ENCODE measurements at regions not wholly inside any gene's neighbourhood (a gene's known extent, or its start where the extent isn't known, plus 50 kb on each side); places are given as distances from the start of the nearest gene placed in this dataset.

DNA sequence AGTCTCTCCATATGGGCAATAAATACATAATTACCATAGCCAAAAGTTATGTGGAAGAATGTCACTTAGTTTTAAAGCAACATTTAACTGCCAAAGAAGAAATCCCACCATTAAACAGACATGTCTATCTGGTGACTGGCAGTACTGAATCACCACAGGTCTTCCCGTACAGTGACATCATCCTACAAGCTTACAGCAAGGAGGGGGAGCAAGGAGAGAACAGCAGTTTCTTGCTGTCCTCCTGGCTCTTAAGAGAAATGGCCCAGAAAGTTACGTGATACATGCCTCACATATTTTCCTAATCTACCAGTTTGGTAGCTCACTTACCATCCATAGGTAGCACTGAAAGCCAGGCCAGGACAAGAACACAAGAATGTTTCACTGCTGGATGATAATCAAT lies 671.0 kb downstream of the DMRTA1 start (continued):
- TF ChIP-seq, protein P1, sequence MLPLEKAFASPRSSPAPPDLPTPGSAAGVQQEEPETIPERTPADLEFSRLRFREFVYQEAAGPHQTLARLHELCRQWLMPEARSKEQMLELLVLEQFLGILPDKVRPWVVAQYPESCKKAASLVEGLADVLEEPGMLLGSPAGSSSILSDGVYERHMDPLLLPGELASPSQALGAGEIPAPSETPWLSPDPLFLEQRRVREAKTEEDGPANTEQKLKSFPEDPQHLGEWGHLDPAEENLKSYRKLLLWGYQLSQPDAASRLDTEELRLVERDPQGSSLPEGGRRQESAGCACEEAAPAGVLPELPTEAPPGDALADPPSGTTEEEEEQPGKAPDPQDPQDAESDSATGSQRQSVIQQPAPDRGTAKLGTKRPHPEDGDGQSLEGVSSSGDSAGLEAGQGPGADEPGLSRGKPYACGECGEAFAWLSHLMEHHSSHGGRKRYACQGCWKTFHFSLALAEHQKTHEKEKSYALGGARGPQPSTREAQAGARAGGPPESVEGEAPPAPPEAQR (tag by site-specific recombination; IDR thresholded peaks at IDR 0.05) = no peak
- TF ChIP-seq ZNF146 (tag by site-specific recombination; IDR thresholded peaks at IDR 0.05) = no peak
- TF ChIP-seq ZNF623 (tag by site-specific recombination; IDR thresholded peaks at IDR 0.05) = no peak
- no peak for TF ChIP-seq SP7 (tag by site-specific recombination; IDR thresholded peaks at IDR 0.05)
- TF ChIP-seq ZNF621 (tag by site-specific recombination; IDR thresholded peaks at IDR 0.05) = no peak
- TF ChIP-seq ZNF777 (tag by site-specific recombination; IDR thresholded peaks at IDR 0.05; ENCODE audit: borderline replicate concordance) = no peak
- TF ChIP-seq ZNF660 (tag by site-specific recombination; IDR thresholded peaks at IDR 0.05) = no peak

DNA sequence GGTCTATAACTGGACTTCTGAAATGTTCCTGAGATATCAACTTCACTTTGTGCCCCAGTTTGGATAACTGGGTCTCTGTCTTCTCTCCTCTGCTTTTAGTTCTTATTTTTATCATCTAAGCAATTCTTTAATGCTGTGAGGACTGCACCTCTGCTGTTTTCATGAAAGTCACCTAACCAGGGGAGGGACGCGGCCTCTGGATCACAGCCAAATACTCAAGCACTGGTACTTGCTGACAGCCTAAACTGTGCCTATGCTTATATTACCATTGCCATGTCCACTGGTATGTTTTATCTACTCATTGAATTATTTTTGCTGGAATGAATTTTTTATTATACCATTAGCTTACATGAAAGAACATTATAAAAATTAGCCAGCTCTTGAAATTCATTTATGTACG lies 674.0 kb downstream of the DMRTA1 start:
- ChIA-PET CTCF (interaction anchor here (1.0 kb wide), 2 partner anchors 17 to 23 kb away, joined by 3 to 6 read pairs; no protein-coding TSS in a partner anchor), POLR2A (no interaction called here)
- no peaks in the 10 kb centered on the region for H3K9me3 ChIP-seq (ENCODE audit: control insufficient read depth, insufficient read depth, low read depth, low read length)
- H3K4me3 ChIP-seq (ENCODE audit: low read depth, low read length) = no peak overlapping the region
- H3K36me3 ChIP-seq (ENCODE audit: control insufficient read depth in 2 of 2, insufficient read depth in 1 of 2, low read length in 2 of 2) = no peaks in the 10 kb centered on the region
- no peaks in the 10 kb centered on the region for H3K4me1 ChIP-seq (ENCODE audit: control insufficient read depth, insufficient read depth, low read length)
- H3K27ac ChIP-seq (ENCODE audit: extremely low read depth, low read depth, low read length) = no peak overlapping the region
- TF ChIP-seq, protein P2, sequence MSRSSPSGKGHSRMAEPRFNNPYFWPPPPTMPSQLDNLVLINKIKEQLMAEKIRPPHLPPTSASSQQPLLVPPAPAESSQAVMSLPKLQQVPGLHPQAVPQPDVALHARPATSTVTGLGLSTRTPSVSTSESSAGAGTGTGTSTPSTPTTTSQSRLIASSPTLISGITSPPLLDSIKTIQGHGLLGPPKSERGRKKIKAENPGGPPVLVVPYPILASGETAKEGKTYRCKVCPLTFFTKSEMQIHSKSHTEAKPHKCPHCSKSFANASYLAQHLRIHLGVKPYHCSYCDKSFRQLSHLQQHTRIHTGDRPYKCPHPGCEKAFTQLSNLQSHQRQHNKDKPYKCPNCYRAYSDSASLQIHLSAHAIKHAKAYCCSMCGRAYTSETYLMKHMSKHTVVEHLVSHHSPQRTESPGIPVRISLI (tag by site-specific recombination; IDR thresholded peaks at IDR 0.05) = no peak
- TF ChIP-seq ZNF837 (tag by site-specific recombination; IDR thresholded peaks at IDR 0.05) (no peak), ZNF140 (tag by site-specific recombination; IDR thresholded peaks at IDR 0.05) (no peak), ZNF239 (tag by site-specific recombination; IDR thresholded peaks at IDR 0.05) (no peak)
- TF ChIP-seq, protein P3, sequence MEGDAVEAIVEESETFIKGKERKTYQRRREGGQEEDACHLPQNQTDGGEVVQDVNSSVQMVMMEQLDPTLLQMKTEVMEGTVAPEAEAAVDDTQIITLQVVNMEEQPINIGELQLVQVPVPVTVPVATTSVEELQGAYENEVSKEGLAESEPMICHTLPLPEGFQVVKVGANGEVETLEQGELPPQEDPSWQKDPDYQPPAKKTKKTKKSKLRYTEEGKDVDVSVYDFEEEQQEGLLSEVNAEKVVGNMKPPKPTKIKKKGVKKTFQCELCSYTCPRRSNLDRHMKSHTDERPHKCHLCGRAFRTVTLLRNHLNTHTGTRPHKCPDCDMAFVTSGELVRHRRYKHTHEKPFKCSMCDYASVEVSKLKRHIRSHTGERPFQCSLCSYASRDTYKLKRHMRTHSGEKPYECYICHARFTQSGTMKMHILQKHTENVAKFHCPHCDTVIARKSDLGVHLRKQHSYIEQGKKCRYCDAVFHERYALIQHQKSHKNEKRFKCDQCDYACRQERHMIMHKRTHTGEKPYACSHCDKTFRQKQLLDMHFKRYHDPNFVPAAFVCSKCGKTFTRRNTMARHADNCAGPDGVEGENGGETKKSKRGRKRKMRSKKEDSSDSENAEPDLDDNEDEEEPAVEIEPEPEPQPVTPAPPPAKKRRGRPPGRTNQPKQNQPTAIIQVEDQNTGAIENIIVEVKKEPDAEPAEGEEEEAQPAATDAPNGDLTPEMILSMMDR (tag by site-specific recombination; IDR thresholded peaks at IDR 0.05) = no peak

DNA sequence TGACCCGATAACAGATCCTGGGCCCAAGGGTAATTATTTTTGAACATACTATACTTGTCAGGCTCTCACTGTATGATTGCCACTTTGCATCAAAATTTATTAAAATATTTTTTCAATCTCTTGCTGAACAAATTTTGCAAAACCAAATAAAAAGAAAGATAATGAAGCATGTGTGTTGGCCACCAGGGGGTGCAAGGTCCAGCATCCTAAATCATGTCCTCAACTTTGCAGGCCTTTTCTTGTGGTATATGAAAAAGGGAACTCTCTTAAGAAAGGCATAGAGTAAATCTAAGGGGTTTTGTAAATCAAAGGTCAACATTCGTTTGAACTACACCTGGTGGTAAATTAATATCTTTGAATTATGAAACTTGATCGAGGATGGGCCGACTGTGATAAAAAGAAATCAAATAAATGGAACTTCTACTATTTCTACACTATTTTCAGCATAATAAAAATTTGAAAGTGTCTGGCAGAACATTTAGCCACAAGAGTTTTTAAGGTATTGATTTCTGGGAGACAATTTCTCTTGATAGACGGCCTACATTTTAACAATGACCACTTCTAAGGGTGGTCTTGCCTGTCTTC lies 676.5 kb downstream of the DMRTA1 start:
- no peaks in the 10 kb centered on the region for H3K9me3 ChIP-seq (ENCODE audit: control insufficient read depth, insufficient read depth, low read depth, low read length)
- no peak overlapping the region for H3K4me3 ChIP-seq (ENCODE audit: low read depth, low read length)
- H3K4me1 ChIP-seq (ENCODE audit: control insufficient read depth, insufficient read depth, low read length) = no peaks in the 10 kb centered on the region
- ChIA-PET CTCF (interaction anchor here (0.6 to 1.7 kb wide), 11 partner anchors 10 to 762 kb away, joined by 3 to 5 read pairs (median 3); no protein-coding TSS in a partner anchor), POLR2A (no interaction called here)
- H3K27ac ChIP-seq (ENCODE audit: extremely low read depth, low read depth, low read length) = no peak overlapping the region
- no peaks in the 10 kb centered on the region for H3K36me3 ChIP-seq (ENCODE audit: control insufficient read depth in 2 of 2, insufficient read depth in 1 of 2, low read length in 2 of 2)
- no peak for TF ChIP-seq GLI4 (tag by site-specific recombination; IDR thresholded peaks at IDR 0.05)
- TF ChIP-seq, protein P4, sequence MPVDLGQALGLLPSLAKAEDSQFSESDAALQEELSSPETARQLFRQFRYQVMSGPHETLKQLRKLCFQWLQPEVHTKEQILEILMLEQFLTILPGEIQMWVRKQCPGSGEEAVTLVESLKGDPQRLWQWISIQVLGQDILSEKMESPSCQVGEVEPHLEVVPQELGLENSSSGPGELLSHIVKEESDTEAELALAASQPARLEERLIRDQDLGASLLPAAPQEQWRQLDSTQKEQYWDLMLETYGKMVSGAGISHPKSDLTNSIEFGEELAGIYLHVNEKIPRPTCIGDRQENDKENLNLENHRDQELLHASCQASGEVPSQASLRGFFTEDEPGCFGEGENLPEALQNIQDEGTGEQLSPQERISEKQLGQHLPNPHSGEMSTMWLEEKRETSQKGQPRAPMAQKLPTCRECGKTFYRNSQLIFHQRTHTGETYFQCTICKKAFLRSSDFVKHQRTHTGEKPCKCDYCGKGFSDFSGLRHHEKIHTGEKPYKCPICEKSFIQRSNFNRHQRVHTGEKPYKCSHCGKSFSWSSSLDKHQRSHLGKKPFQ (tag by site-specific recombination; IDR thresholded peaks at IDR 0.05) = no peak
- TF ChIP-seq KLF8 (tag by site-specific recombination; IDR thresholded peaks at IDR 0.05) = no peak
- TF ChIP-seq ZNF623 (tag by site-specific recombination; IDR thresholded peaks at IDR 0.05) = no peak
- no peak for TF ChIP-seq RBAK (tag by site-specific recombination; IDR thresholded peaks at IDR 0.05)
- TF ChIP-seq, protein P5, sequence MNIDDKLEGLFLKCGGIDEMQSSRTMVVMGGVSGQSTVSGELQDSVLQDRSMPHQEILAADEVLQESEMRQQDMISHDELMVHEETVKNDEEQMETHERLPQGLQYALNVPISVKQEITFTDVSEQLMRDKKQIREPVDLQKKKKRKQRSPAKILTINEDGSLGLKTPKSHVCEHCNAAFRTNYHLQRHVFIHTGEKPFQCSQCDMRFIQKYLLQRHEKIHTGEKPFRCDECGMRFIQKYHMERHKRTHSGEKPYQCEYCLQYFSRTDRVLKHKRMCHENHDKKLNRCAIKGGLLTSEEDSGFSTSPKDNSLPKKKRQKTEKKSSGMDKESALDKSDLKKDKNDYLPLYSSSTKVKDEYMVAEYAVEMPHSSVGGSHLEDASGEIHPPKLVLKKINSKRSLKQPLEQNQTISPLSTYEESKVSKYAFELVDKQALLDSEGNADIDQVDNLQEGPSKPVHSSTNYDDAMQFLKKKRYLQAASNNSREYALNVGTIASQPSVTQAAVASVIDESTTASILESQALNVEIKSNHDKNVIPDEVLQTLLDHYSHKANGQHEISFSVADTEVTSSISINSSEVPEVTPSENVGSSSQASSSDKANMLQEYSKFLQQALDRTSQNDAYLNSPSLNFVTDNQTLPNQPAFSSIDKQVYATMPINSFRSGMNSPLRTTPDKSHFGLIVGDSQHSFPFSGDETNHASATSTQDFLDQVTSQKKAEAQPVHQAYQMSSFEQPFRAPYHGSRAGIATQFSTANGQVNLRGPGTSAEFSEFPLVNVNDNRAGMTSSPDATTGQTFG (tag by site-specific recombination; IDR thresholded peaks at IDR 0.05; ENCODE audit: borderline replicate concordance) = no peak
- TF ChIP-seq ZBTB7A (tag by site-specific recombination; IDR thresholded peaks at IDR 0.05; ENCODE audit: low read depth) = no peak
- no peak for TF ChIP-seq ZNF416 (tag by site-specific recombination; IDR thresholded peaks at IDR 0.05)
- TF ChIP-seq, protein P6, sequence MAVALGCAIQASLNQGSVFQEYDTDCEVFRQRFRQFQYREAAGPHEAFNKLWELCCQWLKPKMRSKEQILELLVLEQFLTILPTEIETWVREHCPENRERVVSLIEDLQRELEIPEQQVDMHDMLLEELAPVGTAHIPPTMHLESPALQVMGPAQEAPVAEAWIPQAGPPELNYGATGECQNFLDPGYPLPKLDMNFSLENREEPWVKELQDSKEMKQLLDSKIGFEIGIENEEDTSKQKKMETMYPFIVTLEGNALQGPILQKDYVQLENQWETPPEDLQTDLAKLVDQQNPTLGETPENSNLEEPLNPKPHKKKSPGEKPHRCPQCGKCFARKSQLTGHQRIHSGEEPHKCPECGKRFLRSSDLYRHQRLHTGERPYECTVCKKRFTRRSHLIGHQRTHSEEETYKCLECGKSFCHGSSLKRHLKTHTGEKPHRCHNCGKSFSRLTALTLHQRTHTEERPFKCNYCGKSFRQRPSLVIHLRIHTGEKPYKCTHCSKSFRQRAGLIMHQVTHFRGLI (tag by site-specific recombination; IDR thresholded peaks at IDR 0.05) = no peak
- TF ChIP-seq, protein P7, sequence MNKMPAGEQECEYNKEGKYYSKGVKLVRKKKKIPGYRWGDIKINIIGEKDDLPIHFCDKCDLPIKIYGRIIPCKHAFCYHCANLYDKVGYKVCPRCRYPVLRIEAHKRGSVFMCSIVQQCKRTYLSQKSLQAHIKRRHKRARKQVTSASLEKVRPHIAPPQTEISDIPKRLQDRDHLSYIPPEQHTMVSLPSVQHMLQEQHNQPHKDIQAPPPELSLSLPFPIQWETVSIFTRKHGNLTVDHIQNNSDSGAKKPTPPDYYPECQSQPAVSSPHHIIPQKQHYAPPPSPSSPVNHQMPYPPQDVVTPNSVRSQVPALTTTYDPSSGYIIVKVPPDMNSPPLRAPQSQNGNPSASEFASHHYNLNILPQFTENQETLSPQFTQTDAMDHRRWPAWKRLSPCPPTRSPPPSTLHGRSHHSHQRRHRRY (tag by site-specific recombination; IDR thresholded peaks at IDR 0.05) = no peak
- no peak for TF ChIP-seq ZNF629 (tag by site-specific recombination; IDR thresholded peaks at IDR 0.05)
